Skeletal muscle tissue (tissue), 3 donors: ENCODE measurements at regions not wholly inside any gene's neighbourhood (a gene's known extent, or its start where the extent isn't known, plus 50 kb on each side); places are given as distances from the start of the nearest gene placed in this dataset.

Experiments used
- H3K27ac ChIP-seq: one replicate; pipeline ENCODE4 v1.7.0; 2013; ENCODE audit warnings: mild to moderate bottlenecking, low read depth, low read length, inconsistent platforms
- H3K27me3 ChIP-seq, 3 donors: one replicate each; pipeline ENCODE4 v1.7.0; 2013; ENCODE audit warnings: low read length in 3 of 3; ENCODE audit not compliant: control insufficient read depth in 3 of 3, insufficient read depth in 3 of 3
- H3K36me3 ChIP-seq, 3 donors: one replicate each; pipeline ENCODE4 v1.7.0; 2013; ENCODE audit warnings: low read length in 3 of 3; ENCODE audit not compliant: control insufficient read depth in 3 of 3, insufficient read depth in 3 of 3
- H3K4me1 ChIP-seq, 3 donors: one replicate each; pipeline ENCODE4 v1.7.0; 2013; ENCODE audit warnings: low read length in 3 of 3, mild to moderate bottlenecking in 3 of 3; ENCODE audit not compliant: control insufficient read depth in 3 of 3, insufficient read depth in 3 of 3
- H3K4me3 ChIP-seq, 3 donors: one replicate each; pipeline ENCODE4 v1.7.0; 2013; ENCODE audit warnings: low read length in 3 of 3
- H3K9ac ChIP-seq, 3 donors: one replicate each; pipeline ENCODE4 v1.7.0; 2013; ENCODE audit warnings: low read length in 3 of 3, mild to moderate bottlenecking in 3 of 3, moderate library complexity in 2 of 3, low read depth in 1 of 3
- H3K9me3 ChIP-seq, 3 donors: one replicate each; pipeline ENCODE4 v1.7.0; 2013; ENCODE audit warnings: low read length in 3 of 3; ENCODE audit not compliant: control insufficient read depth in 3 of 3
- donor health status: Osteomylitis.

DNA sequence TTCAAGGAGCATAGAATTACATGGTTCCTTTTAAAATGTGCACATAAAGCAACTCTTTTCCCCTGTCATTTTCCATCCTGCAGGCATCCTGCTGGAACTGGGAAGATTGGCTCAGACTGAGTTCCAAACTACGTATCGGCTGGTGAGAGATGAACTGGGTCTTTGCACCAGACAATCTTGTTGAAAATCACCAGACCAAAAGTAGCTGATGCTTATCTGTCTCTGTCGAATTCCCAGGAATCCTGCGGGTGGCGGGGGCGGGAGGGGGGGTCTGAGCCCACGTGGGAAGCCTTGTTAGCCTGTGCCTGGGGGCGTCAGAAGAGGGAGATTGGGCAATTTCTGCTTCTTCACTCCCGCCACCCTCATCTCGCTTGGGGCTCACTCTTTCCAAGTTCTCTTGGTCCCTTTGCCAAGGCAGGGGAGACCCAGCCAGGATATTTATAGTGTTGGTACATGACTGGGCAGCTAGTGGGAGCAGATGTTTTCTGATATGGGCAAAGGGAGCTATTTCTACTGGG is 90.1 kb upstream of the SLC25A33 start:
- Histone ChIP-seq H3K4me1 (peaks cover 37 to 66% (median 41%) of the 10 kb centered on the region in 3 donors), H3K27me3 (peaks cover 0 to 3% (median 0%) of the 10 kb centered on the region in 3 donors), H3K36me3 (no peaks in the 10 kb centered on the region), H3K9me3 (no peaks in the 10 kb centered on the region), H3K4me3 (peak overlapping the region; percentile 31 to 43 (median 35)), H3K27ac (peak overlapping the region; percentile 81), H3K9ac (peak overlapping the region in 2 of 3 donors; percentile 8 to 70)

DNA sequence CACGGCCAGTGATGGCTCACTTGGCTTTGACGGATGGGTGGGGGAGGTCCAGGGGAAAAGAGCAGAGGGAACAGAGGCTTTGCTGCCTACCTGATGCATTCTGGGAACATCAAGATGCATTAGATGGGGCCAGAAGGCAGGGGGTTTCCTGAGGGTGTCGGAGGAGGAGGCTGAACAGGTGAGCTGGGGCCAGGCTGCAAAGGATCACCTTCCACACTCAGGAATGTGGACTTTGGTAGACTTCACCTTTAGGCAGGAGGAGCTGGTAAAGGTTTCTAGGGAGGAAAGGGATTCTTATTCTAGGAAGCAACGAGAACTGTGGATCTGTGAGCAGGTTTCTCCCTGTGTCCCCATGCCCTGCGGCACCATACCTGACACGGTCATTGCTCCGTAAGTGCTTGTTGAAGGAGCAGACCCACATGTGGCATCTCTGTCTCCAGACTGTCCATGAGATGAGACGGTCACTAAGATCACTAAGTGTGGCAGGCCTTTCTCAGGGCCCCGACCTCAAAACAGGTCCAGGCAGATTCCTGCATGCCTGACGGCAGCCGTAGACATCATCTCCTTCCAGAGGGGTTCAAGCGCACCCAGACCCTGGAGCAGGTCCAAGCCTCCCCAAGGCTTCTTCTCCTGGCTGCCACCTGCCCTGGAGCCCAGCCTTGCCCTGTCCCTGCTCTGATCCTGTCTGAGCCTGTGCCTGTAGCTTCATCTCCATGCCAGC is 89.1 kb upstream of the SLC25A33 start:
- H3K36me3 ChIP-seq = no peaks in the 10 kb centered on the region
- H3K27ac ChIP-seq = peak overlapping the region; percentile 81
- H3K9ac ChIP-seq = no peak overlapping the region
- no peaks in the 10 kb centered on the region for H3K9me3 ChIP-seq
- peaks cover 40 to 70% (median 41%) of the 10 kb centered on the region in 3 donors for H3K4me1 ChIP-seq
- H3K27me3 ChIP-seq = peaks cover 0 to 3% (median 0%) of the 10 kb centered on the region in 3 donors
- H3K4me3 ChIP-seq = peak overlapping the region in 1 of 3 donors; percentile 43

DNA sequence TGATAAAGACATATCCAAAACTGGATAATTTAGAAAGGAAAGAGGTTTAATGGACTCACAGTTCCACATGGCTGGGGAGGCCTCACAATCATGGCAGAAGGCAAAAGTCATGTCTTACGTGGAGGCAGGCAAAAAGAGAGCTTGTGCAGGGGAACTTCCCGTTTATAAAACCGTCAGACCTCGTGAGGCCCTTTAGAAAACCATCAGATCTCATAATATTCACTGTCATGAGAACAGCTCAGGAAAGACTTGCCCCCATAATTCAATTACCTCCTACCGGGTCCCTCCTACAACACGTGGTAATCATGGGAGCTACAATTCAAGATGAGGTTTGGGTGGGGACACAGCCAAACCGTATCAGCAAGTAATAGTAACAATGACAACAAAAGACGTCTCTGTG is 88.2 kb upstream of the SLC25A33 start:
- H3K4me3 ChIP-seq = no peak overlapping the region
- peaks cover 45 to 77% (median 46%) of the 10 kb centered on the region in 3 donors for H3K4me1 ChIP-seq
- no peaks in the 10 kb centered on the region for H3K36me3 ChIP-seq
- no peaks in the 10 kb centered on the region for H3K9me3 ChIP-seq
- H3K27me3 ChIP-seq = peaks cover 0 to 3% (median 0%) of the 10 kb centered on the region in 3 donors
- no peak overlapping the region for H3K9ac ChIP-seq
- no peak overlapping the region for H3K27ac ChIP-seq

DNA sequence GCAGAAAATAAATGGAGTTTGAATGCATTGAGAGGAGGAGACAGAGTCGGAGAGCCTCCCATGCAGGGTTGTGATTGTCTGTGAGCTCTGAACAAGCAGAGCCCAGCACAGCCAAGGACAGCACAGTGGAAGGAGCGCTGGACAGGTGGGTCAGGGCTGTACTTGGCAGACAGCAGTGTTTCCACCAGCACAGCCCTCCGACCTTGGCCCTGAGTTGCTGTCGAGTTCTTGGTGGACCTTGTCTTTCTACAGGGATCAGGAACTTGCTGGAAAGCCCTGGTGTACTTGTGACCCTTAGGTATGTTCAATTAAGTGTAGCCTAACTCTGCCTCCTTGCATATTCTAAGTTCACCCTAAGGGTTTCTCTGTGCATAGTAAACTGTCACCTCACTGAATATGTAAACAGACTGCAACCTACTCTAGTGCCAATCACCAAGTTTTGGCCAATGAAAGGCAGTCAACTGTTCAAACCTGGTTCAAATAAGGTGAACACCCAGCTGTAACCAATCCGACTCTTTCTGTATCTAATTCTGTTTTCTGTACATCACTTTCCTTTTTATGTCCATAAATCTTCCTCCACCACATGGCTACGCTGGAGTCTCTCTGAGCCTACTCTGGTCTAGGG is 86.6 kb upstream of the SLC25A33 start:
- no peak overlapping the region for H3K9ac ChIP-seq
- peaks cover 0 to 3% (median 0%) of the 10 kb centered on the region in 3 donors for H3K27me3 ChIP-seq
- H3K4me1 ChIP-seq = peaks cover 45 to 72% (median 47%) of the 10 kb centered on the region in 3 donors
- H3K4me3 ChIP-seq = no peak overlapping the region
- no peaks in the 10 kb centered on the region for H3K36me3 ChIP-seq
- H3K27ac ChIP-seq = peak overlapping the region; percentile 6
- H3K9me3 ChIP-seq = no peaks in the 10 kb centered on the region

DNA sequence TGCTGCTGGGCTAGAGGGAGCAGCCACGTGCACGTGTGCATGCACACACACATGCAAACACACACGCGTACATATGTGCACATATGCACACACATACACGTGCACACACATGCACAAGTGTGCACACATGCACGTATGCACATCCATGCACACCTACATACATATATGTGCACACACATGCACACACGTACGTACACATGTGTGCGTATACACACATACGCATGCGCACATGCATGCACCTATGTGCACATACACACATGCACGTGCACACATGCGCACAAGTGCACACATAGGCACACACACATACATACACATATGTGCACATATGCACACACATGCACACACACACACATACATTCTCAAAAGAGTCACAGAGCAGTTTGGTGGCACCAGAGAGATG is 85.9 kb upstream of the SLC25A33 start:
- H3K4me3 ChIP-seq = no peak overlapping the region
- no peak overlapping the region for H3K27ac ChIP-seq
- peaks cover 0 to 3% (median 0%) of the 10 kb centered on the region in 3 donors for H3K27me3 ChIP-seq
- no peak overlapping the region for H3K9ac ChIP-seq
- no peaks in the 10 kb centered on the region for H3K9me3 ChIP-seq
- H3K36me3 ChIP-seq = no peaks in the 10 kb centered on the region
- H3K4me1 ChIP-seq = peaks cover 42 to 65% (median 44%) of the 10 kb centered on the region in 3 donors

DNA sequence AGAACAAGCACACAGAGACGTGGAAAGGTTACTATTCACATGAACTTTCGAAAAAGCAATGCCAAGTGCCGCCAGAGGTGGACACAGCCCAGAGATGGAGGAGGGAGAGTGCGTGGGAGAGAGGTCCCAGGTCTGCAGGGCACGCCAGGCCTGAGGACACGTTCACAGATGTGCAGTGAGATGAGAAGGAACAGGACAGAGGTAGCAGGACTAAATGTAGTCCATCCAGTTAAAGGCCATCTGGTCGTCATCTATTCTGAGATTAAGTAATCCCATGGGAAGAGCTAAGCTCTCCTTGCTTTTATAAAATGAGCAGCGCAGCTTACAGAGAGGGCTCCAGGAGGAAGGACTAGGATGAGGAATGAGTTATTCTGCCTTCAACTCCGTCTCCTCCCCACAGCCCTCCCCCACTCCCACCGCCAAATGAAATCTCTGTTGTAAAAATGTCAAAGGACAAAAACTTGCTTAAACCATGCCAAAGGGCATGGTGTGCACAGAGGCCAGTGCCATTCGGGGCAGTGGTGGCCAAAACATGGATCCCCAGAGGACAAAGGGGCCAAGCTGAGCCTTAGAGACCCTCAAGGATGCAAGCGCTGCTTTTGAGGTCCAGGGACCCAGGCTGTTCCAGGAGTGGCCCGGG is 85.4 kb upstream of the SLC25A33 start:
- no peaks in the 10 kb centered on the region for H3K36me3 ChIP-seq
- H3K27me3 ChIP-seq = peaks cover 0 to 3% (median 0%) of the 10 kb centered on the region in 3 donors
- peaks cover 36 to 60% (median 39%) of the 10 kb centered on the region in 3 donors for H3K4me1 ChIP-seq
- no peak overlapping the region for H3K4me3 ChIP-seq
- no peaks in the 10 kb centered on the region for H3K9me3 ChIP-seq
- H3K9ac ChIP-seq = no peak overlapping the region
- no peak overlapping the region for H3K27ac ChIP-seq

DNA sequence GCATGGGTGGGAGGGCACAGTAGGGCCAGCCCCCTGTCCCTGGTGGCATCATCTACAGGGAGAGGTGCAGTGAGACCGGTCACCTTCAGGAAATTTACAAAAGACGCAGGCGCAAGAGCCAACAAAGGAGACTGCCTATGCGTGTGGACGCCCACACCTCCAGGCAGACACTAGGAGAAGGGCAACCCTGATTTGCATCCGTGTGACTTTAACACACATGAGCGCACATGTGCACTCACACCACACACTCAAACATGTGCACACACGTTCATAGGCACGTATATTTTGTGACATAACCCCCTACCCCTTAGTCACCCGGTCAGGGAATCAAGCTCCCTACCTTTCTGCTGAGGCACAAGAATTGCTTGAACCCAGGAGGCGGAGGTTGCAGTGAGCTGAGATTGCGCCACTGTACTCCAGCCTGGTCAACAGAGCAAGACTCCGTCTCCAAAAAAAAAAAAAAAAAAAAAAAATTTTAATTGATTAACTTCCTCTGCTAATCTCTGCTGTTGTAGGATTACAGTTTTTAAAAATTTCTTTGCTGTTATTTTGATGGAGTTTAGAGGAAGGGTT is 84.7 kb upstream of the SLC25A33 start:
- no peak overlapping the region for H3K9ac ChIP-seq
- no peaks in the 10 kb centered on the region for H3K9me3 ChIP-seq
- H3K27me3 ChIP-seq = peaks cover 0 to 3% (median 0%) of the 10 kb centered on the region in 3 donors
- H3K36me3 ChIP-seq = no peaks in the 10 kb centered on the region
- no peak overlapping the region for H3K4me3 ChIP-seq
- H3K4me1 ChIP-seq = peaks cover 33 to 54% (median 33%) of the 10 kb centered on the region in 3 donors
- no peak overlapping the region for H3K27ac ChIP-seq

DNA sequence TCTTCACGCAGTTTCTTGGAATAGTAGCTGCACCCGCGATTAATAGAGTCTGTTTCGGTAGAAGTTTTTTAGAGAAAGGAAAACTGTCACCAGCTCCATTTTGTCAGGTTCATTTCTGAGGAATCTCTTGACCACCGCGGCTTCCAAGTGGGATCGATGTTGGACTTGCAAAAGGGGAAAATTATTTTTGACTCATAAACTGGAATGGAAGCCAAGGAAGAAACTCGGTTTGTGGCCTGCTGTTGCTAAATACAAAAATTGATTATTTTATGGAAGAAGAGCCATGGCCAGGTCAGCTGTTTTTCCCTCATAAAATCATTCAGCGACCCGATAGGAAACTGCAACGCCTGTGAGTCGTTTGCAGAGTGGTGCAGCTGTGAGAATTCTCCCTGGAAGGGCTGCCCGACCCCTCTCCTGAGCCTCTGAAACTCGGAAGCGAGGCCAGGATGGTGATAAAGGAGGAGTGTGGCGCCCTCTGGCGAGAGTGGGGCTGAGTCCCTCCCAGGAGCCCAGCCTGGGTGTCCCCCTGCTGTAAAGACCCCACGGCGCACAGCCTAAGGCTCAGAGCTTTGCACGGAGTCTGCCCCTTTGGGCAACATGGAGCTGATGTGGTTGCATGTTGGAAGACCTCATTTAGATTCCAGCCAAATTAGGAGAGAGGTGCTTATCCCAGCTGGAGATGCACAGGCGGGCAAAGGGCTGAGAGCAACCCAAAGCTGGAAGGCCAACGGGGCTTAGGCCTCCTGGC is 83.6 kb upstream of the SLC25A33 start:
- Histone ChIP-seq H3K27ac (no peak overlapping the region), H3K36me3 (no peaks in the 10 kb centered on the region), H3K4me1 (peaks cover 23 to 43% (median 23%) of the 10 kb centered on the region in 3 donors), H3K9me3 (no peaks in the 10 kb centered on the region), H3K4me3 (no peak overlapping the region), H3K9ac (no peak overlapping the region), H3K27me3 (peaks cover 0 to 3% (median 0%) of the 10 kb centered on the region in 3 donors)

DNA sequence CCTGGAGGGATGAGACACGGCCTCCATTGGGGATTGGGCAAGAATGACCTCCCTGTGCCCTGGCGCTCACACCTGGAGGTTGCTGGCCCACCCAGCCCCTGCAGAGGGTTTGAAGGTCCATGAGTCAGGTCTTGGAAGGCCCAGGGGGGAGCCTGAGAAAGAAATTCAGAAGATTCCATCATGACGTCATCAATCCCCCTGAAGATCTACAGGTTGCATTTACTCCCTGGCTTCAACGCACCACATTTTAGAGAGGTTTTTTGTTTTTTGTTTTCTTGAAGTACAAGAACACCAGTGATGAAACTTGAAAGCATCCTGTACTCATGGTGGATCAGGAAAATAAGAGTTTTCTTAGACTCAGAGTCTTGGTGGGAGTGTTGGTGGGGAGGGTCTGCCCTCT is 82.4 kb upstream of the SLC25A33 start:
- Histone ChIP-seq H3K27ac (no peak overlapping the region), H3K36me3 (no peaks in the 10 kb centered on the region), H3K9ac (no peak overlapping the region), H3K4me3 (no peak overlapping the region), H3K9me3 (no peaks in the 10 kb centered on the region), H3K27me3 (peaks cover 0 to 3% (median 0%) of the 10 kb centered on the region in 3 donors), H3K4me1 (peaks cover 23 to 35% (median 23%) of the 10 kb centered on the region in 3 donors)
